Medulla oblongata (tissue), 1 donor: ENCODE measurements at regions not wholly inside any gene's neighbourhood (a gene's known extent, or its start where the extent isn't known, plus 50 kb on each side); places are given as distances from the start of the nearest gene placed in this dataset.

Experiments used
- DNase-seq: peaks from one replicate; pipeline ENCODE4 v3.0.0-alpha.2; 2015; ENCODE audit errors: extremely low spot score

GRCh38 chr2:104444392-104444791, 409.5 kb upstream of the POU3F3 start:
- DNase-seq: no peak

GRCh38 chr2:104444889-104445288, 409.0 kb upstream of the POU3F3 start:
- DNase-seq: no peak

GRCh38 chr2:104447831-104448434, 406.0 kb upstream of the POU3F3 start:
- peak; percentile 75 for DNase-seq

GRCh38 chr2:104448661-104449440, 405.1 kb upstream of the POU3F3 start:
- peak; percentile 71 for DNase-seq

- DNase-seq: no peak
Measured at GRCh38 chr2:104452558-104452957, 401.4 kb upstream of the POU3F3 start.

GRCh38 chr2:104462731-104463130, 391.2 kb upstream of the POU3F3 start:
- no peak for DNase-seq

- DNase-seq: no peak
Measured at GRCh38 chr2:104465981-104466380, 387.9 kb upstream of the POU3F3 start.

- DNase-seq: peak; percentile 86
Measured at GRCh38 chr2:104468846-104469245, 385.1 kb upstream of the POU3F3 start.

GRCh38 chr2:104472076-104472475, 381.8 kb upstream of the POU3F3 start:
- DNase-seq: no peak

- DNase-seq: no peak
Measured at GRCh38 chr2:104473546-104473945, 380.4 kb upstream of the POU3F3 start.

- DNase-seq: no peak
Measured at GRCh38 chr2:104474716-104475115, 379.2 kb upstream of the POU3F3 start.

GRCh38 chr2:104476075-104476474, 377.8 kb upstream of the POU3F3 start:
- peak; percentile 29 for DNase-seq

- DNase-seq: peak; percentile 75
Measured at GRCh38 chr2:104476563-104476988, 377.3 kb upstream of the POU3F3 start.

GRCh38 chr2:104481341-104481740, 372.6 kb upstream of the POU3F3 start:
- DNase-seq: no peak

- DNase-seq: no peak
Measured at GRCh38 chr2:104487366-104487765, 366.5 kb upstream of the POU3F3 start.

GRCh38 chr2:104493698-104494097, 360.2 kb upstream of the POU3F3 start:
- no peak for DNase-seq

- no peak for DNase-seq
Measured at GRCh38 chr2:104501342-104501741, 352.6 kb upstream of the POU3F3 start.

GRCh38 chr2:104501929-104502328, 352.0 kb upstream of the POU3F3 start:
- peak; percentile 34 for DNase-seq

GRCh38 chr2:104502901-104503300, 351.0 kb upstream of the POU3F3 start:
- DNase-seq: peak; percentile 98

GRCh38 chr2:104504331-104505073, 349.4 kb upstream of the POU3F3 start:
- DNase-seq: peak; percentile 35

- no peak for DNase-seq
Measured at GRCh38 chr2:104518256-104518655, 335.7 kb upstream of the POU3F3 start.

- no peak for DNase-seq
Measured at GRCh38 chr2:104521247-104521646, 332.7 kb upstream of the POU3F3 start.

GRCh38 chr2:104523921-104524320, 330.0 kb upstream of the POU3F3 start:
- no peak for DNase-seq
